ENCODE measurements at regions not wholly inside any gene's neighbourhood (a gene's known extent, or its start where the extent isn't known, plus 50 kb on each side); places are given as distances from the start of the nearest gene placed in this dataset.

- DNase-seq (ENCODE audit: low read depth): no peak
- TF ChIP-seq CTCF (IDR thresholded peaks at IDR 0.05; ENCODE audit: insufficient read depth, low read depth, low read length): no peak
- CTCF ChIA-PET: no interaction called here
- H3K27me3 ChIP-seq (ENCODE audit: control insufficient read depth, insufficient read depth, low read length): no peaks in the 10 kb centered on the region
- POLR2A ChIA-PET: no interaction called here
- no peaks in the 10 kb centered on the region for H3K36me3 ChIP-seq (ENCODE audit: control insufficient read depth, insufficient read depth, low read length)
- no peak overlapping the region for H3K4me3 ChIP-seq (ENCODE audit: low read depth, low read length)
These were observed 170.6 kb upstream of the MYT1L start for GRCh38 chr2:2501454-2502200.

- CTCF ChIA-PET: no interaction called here
- TF ChIP-seq CTCF (IDR thresholded peaks at IDR 0.05; ENCODE audit: insufficient read depth, low read depth, low read length): no peak
- H3K4me3 ChIP-seq (ENCODE audit: low read depth, low read length): no peak overlapping the region
- H3K36me3 ChIP-seq (ENCODE audit: control insufficient read depth, insufficient read depth, low read length): no peaks in the 10 kb centered on the region
- DNase-seq (ENCODE audit: low read depth): no peak
- POLR2A ChIA-PET: no interaction called here
- H3K27me3 ChIP-seq (ENCODE audit: control insufficient read depth, insufficient read depth, low read length): no peaks in the 10 kb centered on the region
These were observed 164.5 kb upstream of the MYT1L start for GRCh38 chr2:2495606-2496005.

GRCh38 chr2:2493496-2493895, 162.4 kb upstream of the MYT1L start:
- DNase-seq (ENCODE audit: low read depth): no peak
- H3K27me3 ChIP-seq (ENCODE audit: control insufficient read depth, insufficient read depth, low read length): no peaks in the 10 kb centered on the region
- no peak overlapping the region for H3K4me3 ChIP-seq (ENCODE audit: low read depth, low read length)
- POLR2A ChIA-PET: no interaction called here
- CTCF ChIA-PET: no interaction called here
- no peaks in the 10 kb centered on the region for H3K36me3 ChIP-seq (ENCODE audit: control insufficient read depth, insufficient read depth, low read length)
- TF ChIP-seq CTCF (IDR thresholded peaks at IDR 0.05; ENCODE audit: insufficient read depth, low read depth, low read length): no peak

- ChIA-PET CTCF (no interaction called here), POLR2A (no interaction called here)
- TF ChIP-seq CTCF (IDR thresholded peaks at IDR 0.05; ENCODE audit: insufficient read depth, low read depth, low read length): no peak
- no peak overlapping the region for H3K4me3 ChIP-seq (ENCODE audit: low read depth, low read length)
- no peaks in the 10 kb centered on the region for H3K36me3 ChIP-seq (ENCODE audit: control insufficient read depth, insufficient read depth, low read length)
- no peaks in the 10 kb centered on the region for H3K27me3 ChIP-seq (ENCODE audit: control insufficient read depth, insufficient read depth, low read length)
- no peak for DNase-seq (ENCODE audit: low read depth)
These were observed 161.7 kb upstream of the MYT1L start for GRCh38 chr2:2492800-2493199.

GRCh38 chr2:2491964-2492363, 160.9 kb upstream of the MYT1L start:
- no peak for DNase-seq (ENCODE audit: low read depth)
- TF ChIP-seq CTCF (IDR thresholded peaks at IDR 0.05; ENCODE audit: insufficient read depth, low read depth, low read length): no peak
- CTCF ChIA-PET: no interaction called here
- Histone ChIP-seq H3K27me3 (ENCODE audit: control insufficient read depth, insufficient read depth, low read length) (no peaks in the 10 kb centered on the region), H3K4me3 (ENCODE audit: low read depth, low read length) (no peak overlapping the region), H3K36me3 (ENCODE audit: control insufficient read depth, insufficient read depth, low read length) (no peaks in the 10 kb centered on the region)
- POLR2A ChIA-PET: no interaction called here
